ENCODE measurements at regions not wholly inside any gene's neighbourhood (a gene's known extent, or its start where the extent isn't known, plus 50 kb on each side); places are given as distances from the start of the nearest gene placed in this dataset.

DNA sequence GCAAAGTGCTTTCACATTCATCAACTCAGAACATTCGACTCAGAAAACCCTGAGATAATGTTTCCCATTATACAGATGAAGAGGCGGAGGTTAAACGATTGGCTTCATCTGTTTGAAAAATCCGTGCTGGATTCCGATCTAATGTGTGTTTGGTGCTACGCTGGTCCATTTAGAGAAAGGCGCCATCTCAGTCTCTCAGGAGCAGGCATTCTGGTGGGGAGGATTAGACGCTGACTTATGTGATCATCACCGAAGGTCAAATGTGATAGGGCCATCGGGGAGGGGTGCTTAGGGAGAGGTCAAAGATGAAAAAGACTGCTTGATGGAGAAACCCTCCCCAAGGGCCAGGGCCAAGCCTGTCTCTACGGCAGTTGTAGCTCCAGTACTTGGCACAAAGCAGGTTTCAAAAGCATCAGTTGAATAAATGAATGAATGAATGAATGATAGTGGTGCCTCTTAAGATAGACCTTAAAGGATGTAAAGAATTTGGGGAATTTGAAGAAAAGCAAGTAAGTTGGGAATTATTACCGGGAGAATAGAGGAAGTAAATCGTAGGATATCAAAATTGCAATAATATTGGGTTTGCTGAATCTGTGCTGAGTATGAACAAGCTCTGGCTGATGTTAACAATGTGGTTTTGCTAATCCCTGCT is 160.6 kb upstream of the SHB start:
- Histone ChIP-seq H3K4me2 (ENCODE audit: low read depth, low read length) (no peak overlapping the region), H3F3A (ENCODE audit: insufficient read depth, low read length) (peaks cover 5% of the 10 kb centered on the region; the same call in 1 of the 2 replicates), H2AFZ (ENCODE audit: low read length) (no peak overlapping the region), H3K27me3 (replicated peaks; ENCODE audit: insufficient read depth, low read length) (no peaks in the 10 kb centered on the region), H3K4me1 (ENCODE audit: low read length) (no peaks in the 10 kb centered on the region; the same call in 1 of the 2 replicates), H3K9me2 (replicated peaks; ENCODE audit: insufficient read depth, low read length) (no peaks in the 10 kb centered on the region), H4K20me1 (ENCODE audit: insufficient read depth, low read length) (no peaks in the 10 kb centered on the region), H3K9ac (ENCODE audit: low read length) (no peak overlapping the region), H3K36me3 (replicated peaks; ENCODE audit: insufficient read depth, low read length) (no peaks in the 10 kb centered on the region), H3K27ac (ENCODE audit: low read length) (no peak overlapping the region), H3K79me2 (ENCODE audit: low read length) (no peaks in the 10 kb centered on the region), H3K9me3 (replicated peaks; ENCODE audit: insufficient read depth, low read length) (no peaks in the 10 kb centered on the region), H3K4me3 (ENCODE audit: low read length) (no peak overlapping the region)
- no peak for DNase-seq
- TF ChIP-seq, protein P1, sequence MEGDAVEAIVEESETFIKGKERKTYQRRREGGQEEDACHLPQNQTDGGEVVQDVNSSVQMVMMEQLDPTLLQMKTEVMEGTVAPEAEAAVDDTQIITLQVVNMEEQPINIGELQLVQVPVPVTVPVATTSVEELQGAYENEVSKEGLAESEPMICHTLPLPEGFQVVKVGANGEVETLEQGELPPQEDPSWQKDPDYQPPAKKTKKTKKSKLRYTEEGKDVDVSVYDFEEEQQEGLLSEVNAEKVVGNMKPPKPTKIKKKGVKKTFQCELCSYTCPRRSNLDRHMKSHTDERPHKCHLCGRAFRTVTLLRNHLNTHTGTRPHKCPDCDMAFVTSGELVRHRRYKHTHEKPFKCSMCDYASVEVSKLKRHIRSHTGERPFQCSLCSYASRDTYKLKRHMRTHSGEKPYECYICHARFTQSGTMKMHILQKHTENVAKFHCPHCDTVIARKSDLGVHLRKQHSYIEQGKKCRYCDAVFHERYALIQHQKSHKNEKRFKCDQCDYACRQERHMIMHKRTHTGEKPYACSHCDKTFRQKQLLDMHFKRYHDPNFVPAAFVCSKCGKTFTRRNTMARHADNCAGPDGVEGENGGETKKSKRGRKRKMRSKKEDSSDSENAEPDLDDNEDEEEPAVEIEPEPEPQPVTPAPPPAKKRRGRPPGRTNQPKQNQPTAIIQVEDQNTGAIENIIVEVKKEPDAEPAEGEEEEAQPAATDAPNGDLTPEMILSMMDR (IDR thresholded peaks at IDR 0.05; ENCODE audit: low read length): no peak
- TF ChIP-seq EZH2 (optimal IDR thresholded peaks at IDR 0.05; ENCODE audit: low read depth, low read length) (no peak), EZH2phosphoT487 (IDR thresholded peaks at IDR 0.05; ENCODE audit: low read length) (no peak)

DNA sequence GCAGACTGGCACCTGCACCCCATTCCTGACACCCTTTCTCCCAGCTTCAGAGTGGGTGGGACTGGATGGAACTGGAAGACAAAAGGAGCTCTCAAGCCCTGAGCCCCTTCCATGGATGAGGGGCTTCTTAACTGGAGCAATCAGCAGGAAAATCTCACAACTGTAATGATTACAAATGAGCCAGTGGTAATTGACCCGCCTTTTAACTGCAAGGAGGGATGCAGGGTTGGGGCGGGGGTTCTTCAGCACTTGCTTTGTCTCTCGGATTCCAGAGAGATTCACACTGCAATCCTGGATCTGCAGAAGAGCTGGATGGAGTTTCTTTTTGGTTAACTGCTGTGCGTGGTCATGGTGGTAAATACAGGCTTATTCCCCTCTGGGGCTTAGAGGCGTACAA is 160.1 kb upstream of the SHB start:
- TF ChIP-seq, protein P1 (IDR thresholded peaks at IDR 0.05; ENCODE audit: low read length): no peak
- TF ChIP-seq EZH2 (optimal IDR thresholded peaks at IDR 0.05; ENCODE audit: low read depth, low read length) (no peak), EZH2phosphoT487 (IDR thresholded peaks at IDR 0.05; ENCODE audit: low read length) (no peak)
- no peak overlapping the region for H3K9ac ChIP-seq (ENCODE audit: low read length)

DNA sequence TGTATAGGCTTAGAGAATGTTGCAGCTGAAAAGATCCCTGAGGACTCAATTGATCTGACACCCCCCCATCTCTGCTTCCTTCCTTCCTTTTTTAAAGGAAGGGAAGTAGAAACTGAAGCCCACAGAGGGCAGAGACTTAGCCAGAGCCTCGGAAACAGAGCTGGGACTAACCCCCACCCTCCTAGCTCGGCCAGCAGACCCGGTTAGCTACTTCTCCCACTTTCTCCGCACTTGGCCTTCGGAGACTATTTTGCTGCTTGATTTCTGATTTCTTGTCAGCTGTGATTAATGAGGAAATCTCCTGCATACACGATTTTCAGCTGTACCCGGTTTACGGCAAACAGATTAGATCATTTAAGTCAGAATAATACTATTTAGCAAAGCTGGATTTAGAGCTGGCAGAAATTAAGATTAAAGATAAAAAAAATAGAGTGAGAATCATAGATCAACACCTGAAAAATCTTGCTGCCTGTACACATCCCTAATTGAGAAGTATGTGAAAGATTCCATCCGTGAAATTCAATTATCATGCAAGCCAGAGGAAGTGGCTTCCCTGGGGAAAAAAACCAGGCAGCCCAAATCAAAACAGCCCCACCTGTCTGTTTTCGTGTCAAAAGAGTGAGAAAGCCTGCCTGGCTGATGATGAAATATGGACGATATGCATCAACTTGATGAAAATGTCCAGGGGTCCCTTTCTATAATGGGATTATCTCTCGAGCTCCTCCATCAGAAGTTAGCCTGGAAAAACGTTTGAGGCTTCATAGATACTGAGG is 159.5 kb upstream of the SHB start:
- Histone ChIP-seq H3K4me1 (ENCODE audit: low read length) (no peaks in the 10 kb centered on the region; the same call in 1 of the 2 replicates), H3K4me2 (ENCODE audit: low read depth, low read length) (no peak overlapping the region), H3K27me3 (replicated peaks; ENCODE audit: insufficient read depth, low read length) (no peaks in the 10 kb centered on the region), H2AFZ (ENCODE audit: low read length) (no peak overlapping the region), H3F3A (ENCODE audit: insufficient read depth, low read length) (peaks cover 5% of the 10 kb centered on the region; the same call in 1 of the 2 replicates), H3K4me3 (ENCODE audit: low read length) (no peak overlapping the region), H3K9ac (ENCODE audit: low read length) (no peak overlapping the region), H3K9me2 (replicated peaks; ENCODE audit: insufficient read depth, low read length) (no peaks in the 10 kb centered on the region), H3K9me3 (replicated peaks; ENCODE audit: insufficient read depth, low read length) (no peaks in the 10 kb centered on the region), H3K79me2 (ENCODE audit: low read length) (no peaks in the 10 kb centered on the region), H3K36me3 (replicated peaks; ENCODE audit: insufficient read depth, low read length) (no peaks in the 10 kb centered on the region), H4K20me1 (ENCODE audit: insufficient read depth, low read length) (no peaks in the 10 kb centered on the region), H3K27ac (ENCODE audit: low read length) (no peak overlapping the region)
- no peak for DNase-seq
- TF ChIP-seq EZH2 (optimal IDR thresholded peaks at IDR 0.05; ENCODE audit: low read depth, low read length): no peak
- TF ChIP-seq, protein P1 (IDR thresholded peaks at IDR 0.05; ENCODE audit: low read length): no peak
- TF ChIP-seq EZH2phosphoT487 (IDR thresholded peaks at IDR 0.05; ENCODE audit: low read length): no peak

More for the DNA sequence above, 160.1 kb upstream of the SHB start:
- H3F3A ChIP-seq (ENCODE audit: insufficient read depth, low read length): peaks cover 5% of the 10 kb centered on the region; the same call in 1 of the 2 replicates
- no peak overlapping the region for H3K27ac ChIP-seq (ENCODE audit: low read length)
- no peaks in the 10 kb centered on the region for H3K9me2 ChIP-seq (replicated peaks; ENCODE audit: insufficient read depth, low read length)
- DNase-seq: no peak
- no peaks in the 10 kb centered on the region for H3K27me3 ChIP-seq (replicated peaks; ENCODE audit: insufficient read depth, low read length)
- H3K4me2 ChIP-seq (ENCODE audit: low read depth, low read length): no peak overlapping the region
- no peaks in the 10 kb centered on the region for H3K79me2 ChIP-seq (ENCODE audit: low read length)
- no peaks in the 10 kb centered on the region for H3K36me3 ChIP-seq (replicated peaks; ENCODE audit: insufficient read depth, low read length)
- no peak overlapping the region for H3K4me3 ChIP-seq (ENCODE audit: low read length)
- no peaks in the 10 kb centered on the region; the same call in 1 of the 2 replicates for H3K4me1 ChIP-seq (ENCODE audit: low read length)
- no peaks in the 10 kb centered on the region for H4K20me1 ChIP-seq (ENCODE audit: insufficient read depth, low read length)
- H2AFZ ChIP-seq (ENCODE audit: low read length): no peak overlapping the region
- H3K9me3 ChIP-seq (replicated peaks; ENCODE audit: insufficient read depth, low read length): no peaks in the 10 kb centered on the region

Measured in MM.1S (cell line).